HEK293T (cell line): ENCODE measurements at regions not wholly inside any gene's neighbourhood (a gene's known extent, or its start where the extent isn't known, plus 50 kb on each side); places are given as distances from the start of the nearest gene placed in this dataset.

Experiments used
- ARNT ChIP-seq: fragments of 450-650 bp; IDR thresholded peaks from 2 replicates; pipeline ENCODE4 v1.6.1; 2017; ENCODE audit warnings: mild to moderate bottlenecking
- FOXK2 ChIP-seq: fragments of 450-650 bp; IDR thresholded peaks from 2 replicates; pipeline ENCODE4 v1.6.1; 2016; ENCODE audit warnings: mild to moderate bottlenecking
- FOXM1 ChIP-seq: fragments of 450-650 bp; IDR thresholded peaks from 2 replicates; pipeline ENCODE4 v1.6.1; 2017; ENCODE audit warnings: mild to moderate bottlenecking, borderline replicate concordance
- NFRKB ChIP-seq: fragments of 450-650 bp; IDR thresholded peaks from 2 replicates; pipeline ENCODE4 v1.6.1; 2016; ENCODE audit warnings: mild to moderate bottlenecking, moderate library complexity
- SUZ12 ChIP-seq: fragments of 450-650 bp; IDR thresholded peaks from 2 replicates; pipeline ENCODE4 v1.6.1; 2016; ENCODE audit warnings: mild to moderate bottlenecking
- ZNF384 ChIP-seq: fragments of 450-650 bp; IDR thresholded peaks from 2 replicates; pipeline ENCODE4 v1.6.1; 2016

DNA sequence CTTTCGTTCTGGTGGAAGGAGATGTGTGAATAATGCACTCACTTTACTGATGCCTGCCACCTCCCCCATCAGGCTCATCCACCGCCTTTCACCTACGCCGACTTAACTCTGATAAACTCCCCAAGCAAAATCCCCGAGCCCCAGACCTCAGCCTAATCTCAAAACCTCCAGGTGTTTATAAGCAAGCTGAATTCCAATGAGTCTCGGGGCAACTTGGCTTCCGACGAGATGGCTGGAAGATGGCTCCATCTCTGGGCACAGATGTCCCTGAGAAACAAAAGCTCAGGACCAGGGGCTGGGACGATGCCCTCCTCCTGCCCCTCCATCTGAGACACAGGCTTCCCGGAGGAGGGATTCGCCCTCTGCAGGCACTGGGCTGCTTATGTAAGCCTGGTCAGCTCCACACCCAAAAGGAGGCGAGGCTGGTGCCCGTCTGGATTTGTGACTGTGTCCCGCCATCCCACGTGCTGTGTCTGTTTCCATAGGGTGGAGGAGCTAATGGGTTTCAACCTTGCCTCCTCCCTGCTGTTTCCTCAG is 386.4 kb upstream of the TNRC6C start:
- no peak for TF ChIP-seq ARNT
- TF ChIP-seq FOXM1: no peak
- no peak for TF ChIP-seq NFRKB
- no peak for TF ChIP-seq FOXK2
- no peak for TF ChIP-seq SUZ12
- no peak for TF ChIP-seq ZNF384
